ENCODE measurements at regions not wholly inside any gene's neighbourhood (a gene's known extent, or its start where the extent isn't known, plus 50 kb on each side); places are given as distances from the start of the nearest gene placed in this dataset.

- DNase-seq, result no peak
- no peak for TF ChIP-seq CTCF (IDR thresholded peaks at IDR 0.05; ENCODE audit: low read depth, low read length)
- Histone ChIP-seq H3K4me1 (no peaks in the 10 kb centered on the region), H3K36me3 (no peaks in the 10 kb centered on the region), H3K27me3 (no peaks in the 10 kb centered on the region), H3K4me3 (ENCODE audit: low read depth, low read length) (no peak overlapping the region), H3K9me3 (no peaks in the 10 kb centered on the region)
These were observed 825.5 kb upstream of the MANEA start for GRCh38 chr6:94751641-94752329.

- no peak overlapping the region for H3K4me3 ChIP-seq (ENCODE audit: low read depth, low read length)
- H3K4me1 ChIP-seq, result no peaks in the 10 kb centered on the region
- no peaks in the 10 kb centered on the region for H3K9me3 ChIP-seq
- H3K36me3 ChIP-seq, result no peaks in the 10 kb centered on the region
- TF ChIP-seq CTCF (IDR thresholded peaks at IDR 0.05; ENCODE audit: low read depth, low read length), result no peak
- H3K27me3 ChIP-seq, result no peaks in the 10 kb centered on the region
- no peak for DNase-seq
These were observed 841.1 kb upstream of the MANEA start for GRCh38 chr6:94736236-94736635.

- no peaks in the 10 kb centered on the region for H3K4me1 ChIP-seq
- no peaks in the 10 kb centered on the region for H3K36me3 ChIP-seq
- no peak for DNase-seq
- H3K4me3 ChIP-seq (ENCODE audit: low read depth, low read length), result no peak overlapping the region
- no peaks in the 10 kb centered on the region for H3K27me3 ChIP-seq
- no peak for TF ChIP-seq CTCF (IDR thresholded peaks at IDR 0.05; ENCODE audit: low read depth, low read length)
- no peaks in the 10 kb centered on the region for H3K9me3 ChIP-seq
These were observed 842.1 kb upstream of the MANEA start for GRCh38 chr6:94735270-94735669.

- no peak for DNase-seq
- H3K27me3 ChIP-seq, result no peaks in the 10 kb centered on the region
- H3K36me3 ChIP-seq, result no peaks in the 10 kb centered on the region
- no peak for TF ChIP-seq CTCF (IDR thresholded peaks at IDR 0.05; ENCODE audit: low read depth, low read length)
- H3K4me1 ChIP-seq, result no peaks in the 10 kb centered on the region
- H3K4me3 ChIP-seq (ENCODE audit: low read depth, low read length), result no peak overlapping the region
- H3K9me3 ChIP-seq, result no peaks in the 10 kb centered on the region
These were observed 842.6 kb upstream of the MANEA start for GRCh38 chr6:94734751-94735150.

GRCh38 chr6:94733066-94733465 is 844.3 kb upstream of the MANEA start:
- Histone ChIP-seq H3K27me3 (no peaks in the 10 kb centered on the region), H3K9me3 (no peaks in the 10 kb centered on the region), H3K4me1 (no peaks in the 10 kb centered on the region), H3K36me3 (no peaks in the 10 kb centered on the region), H3K4me3 (ENCODE audit: low read depth, low read length) (no peak overlapping the region)
- TF ChIP-seq CTCF (IDR thresholded peaks at IDR 0.05; ENCODE audit: low read depth, low read length), result no peak
- no peak for DNase-seq

GRCh38 chr6:94727710-94728109 is 849.6 kb upstream of the MANEA start:
- H3K4me1 ChIP-seq, result no peaks in the 10 kb centered on the region
- no peaks in the 10 kb centered on the region for H3K27me3 ChIP-seq
- H3K4me3 ChIP-seq (ENCODE audit: low read depth, low read length), result no peak overlapping the region
- DNase-seq, result no peak
- H3K36me3 ChIP-seq, result no peaks in the 10 kb centered on the region
- H3K9me3 ChIP-seq, result no peaks in the 10 kb centered on the region; the same call in 1 of the 2 replicates
- TF ChIP-seq CTCF (IDR thresholded peaks at IDR 0.05; ENCODE audit: low read depth, low read length), result no peak

Measured in BE2C (cell line).